ENCODE measurements at regions not wholly inside any gene's neighbourhood (a gene's known extent, or its start where the extent isn't known, plus 50 kb on each side); places are given as distances from the start of the nearest gene placed in this dataset.
"Not testable (repeated sequence)": the region's sequence is repeated elsewhere in the genome, so short reads cannot be mapped to it uniquely, and the experiment has no call there.

GRCh38 chr3:4196506-4197147, 106.5 kb upstream of the SETMAR start:
- Histone ChIP-seq H3K4me3 (no peak overlapping the region), H3K9me3 (no peaks in the 10 kb centered on the region), H3K27me3 (no peaks in the 10 kb centered on the region), H3K4me1 (no peaks in the 10 kb centered on the region), H3K36me3 (ENCODE audit: low read depth, missing control alignments) (no peaks in the 10 kb centered on the region), H3K27ac (no peak overlapping the region)
- no peak for DNase-seq
- no peak for TF ChIP-seq CTCF (IDR thresholded peaks at IDR 0.05)
- TF ChIP-seq POLR2A (IDR thresholded peaks at IDR 0.05): no peak
- intact Hi-C loops (cut with DNase I; ENCODE audit: low total_unique reads): no loop called here
- 64 to 81% methylated on average over 1 of the region's 1 CpG for WGBS, 2 donors

- no peak for DNase-seq
- intact Hi-C loops (cut with DNase I; ENCODE audit: low total_unique reads): no loop called here
Measured at GRCh38 chr3:4197670-4198069, 105.5 kb upstream of the SETMAR start.

GRCh38 chr3:4198491-4198890, 104.7 kb upstream of the SETMAR start:
- DNase-seq: no peak
- TF ChIP-seq CTCF (IDR thresholded peaks at IDR 0.05): no peak
- no peak for TF ChIP-seq POLR2A (IDR thresholded peaks at IDR 0.05)
- H3K9me3 ChIP-seq: no peaks in the 10 kb centered on the region
- WGBS, 2 donors: 88 to 93% methylated on average over 3 of the region's 3 CpGs
- H3K27me3 ChIP-seq: no peaks in the 10 kb centered on the region
- no peak overlapping the region for H3K27ac ChIP-seq
- intact Hi-C loops (cut with DNase I; ENCODE audit: low total_unique reads): no loop called here
- H3K4me1 ChIP-seq: no peaks in the 10 kb centered on the region
- H3K4me3 ChIP-seq: no peak overlapping the region
- no peaks in the 10 kb centered on the region for H3K36me3 ChIP-seq (ENCODE audit: low read depth, missing control alignments)

More at GRCh38 chr3:4197670-4198069, 105.5 kb upstream of the SETMAR start:
- Histone ChIP-seq H3K36me3 (ENCODE audit: low read depth, missing control alignments) (no peaks in the 10 kb centered on the region), H3K4me1 (no peaks in the 10 kb centered on the region), H3K27me3 (no peaks in the 10 kb centered on the region), H3K4me3 (no peak overlapping the region), H3K9me3 (no peaks in the 10 kb centered on the region), H3K27ac (no peak overlapping the region)
- WGBS, 2 donors: 90% methylated on average over 6 of the region's 6 CpGs
- no peak for TF ChIP-seq CTCF (IDR thresholded peaks at IDR 0.05)

- H3K27me3 ChIP-seq; DNase-seq; H3K4me3 ChIP-seq; H3K27ac ChIP-seq; intact Hi-C loops (cut with DNase I; ENCODE audit: low total_unique reads); H3K4me1 ChIP-seq; H3K9me3 ChIP-seq; H3K36me3 ChIP-seq (ENCODE audit: low read depth, missing control alignments): not testable (repeated sequence)
Measured at GRCh38 chr3:4204776-4205175, 98.4 kb upstream of the SETMAR start.

- TF ChIP-seq POLR2A (IDR thresholded peaks at IDR 0.05) (no peak), CTCF (IDR thresholded peaks at IDR 0.05) (no peak)
- WGBS, 2 donors: 55 to 60% methylated on average over 3 of the region's 3 CpGs
- Histone ChIP-seq H3K27me3 (no peaks in the 10 kb centered on the region), H3K4me3 (no peak overlapping the region), H3K4me1 (no peaks in the 10 kb centered on the region), H3K36me3 (ENCODE audit: low read depth, missing control alignments) (no peaks in the 10 kb centered on the region), H3K27ac (no peak overlapping the region), H3K9me3 (no peaks in the 10 kb centered on the region)
- no peak for DNase-seq
- intact Hi-C loops (cut with DNase I; ENCODE audit: low total_unique reads): no loop called here
Measured at GRCh38 chr3:4207672-4208071, 95.5 kb upstream of the SETMAR start.

Measured in testis (tissue), 2 donors.